ENCODE measurements at regions not wholly inside any gene's neighbourhood (a gene's known extent, or its start where the extent isn't known, plus 50 kb on each side); places are given as distances from the start of the nearest gene placed in this dataset.

- TF ChIP-seq CTCF (IDR thresholded peaks at IDR 0.05) (no peak), POLR2A (IDR thresholded peaks at IDR 0.05) (no peak)
Measured at GRCh38 chr6:16063580-16063979, 65.3 kb upstream of the MYLIP start.

All from body of pancreas (tissue), 4 donors.